Lower lobe of right lung (tissue), 2 donors: ENCODE measurements at regions not wholly inside any gene's neighbourhood (a gene's known extent, or its start where the extent isn't known, plus 50 kb on each side); places are given as distances from the start of the nearest gene placed in this dataset.

Experiments
- ATAC-seq, 2 donors: fragments of 200-7000 bp; cut with Tn5 transposase; one replicate each; pipeline ENCODE4 v1.9.1; 2020 to 2022; ENCODE audit warnings: mild to moderate bottlenecking in 2 of 2, moderate library complexity in 2 of 2
- DNase-seq: peaks from one replicate; pipeline ENCODE4 v3.0.0-alpha.2; 2020
- H3K27ac ChIP-seq: fragments of 200-600 bp; one replicate; pipeline ENCODE4 v1.8.0; 2022
- H3K27me3 ChIP-seq: fragments of 200-600 bp; one replicate; pipeline ENCODE4 v1.8.0; 2022; ENCODE audit warnings: low read depth
- H3K36me3 ChIP-seq: fragments of 200-600 bp; one replicate; pipeline ENCODE4 v1.8.0; 2022; ENCODE audit warnings: mild to moderate bottlenecking
- H3K4me1 ChIP-seq: fragments of 200-600 bp; one replicate; pipeline ENCODE4 v1.8.0; 2022
- H3K4me3 ChIP-seq: fragments of 200-600 bp; one replicate; pipeline ENCODE4 v1.8.0; 2022; ENCODE audit warnings: mild to moderate bottlenecking
- H3K9me3 ChIP-seq: fragments of 200-600 bp; one replicate; pipeline ENCODE4 v1.8.0; 2022
- intact Hi-C: fragments of 100-400 bp; cut with DNase I; formaldehyde crosslinking; loops from one replicate; pipeline ENCODE4 v1.11.0; 2022
- TF ChIP-seq, protein P1 (sequence below): fragments of 200-600 bp; IDR thresholded peaks from one replicate; pipeline ENCODE4 v1.8.0; 2022; ENCODE audit warnings: antibody characterized with exemption, mild to moderate bottlenecking
- donor health status: DM: no; HTN: yes; CAD: no; lungs with severe emphysema.

- no peaks in the 10 kb centered on the region for H3K36me3 ChIP-seq
- H3K27me3 ChIP-seq: no peaks in the 10 kb centered on the region
- no peak for ATAC-seq
- H3K27ac ChIP-seq: no peak overlapping the region
- no peak overlapping the region for H3K4me3 ChIP-seq
- H3K4me1 ChIP-seq: no peaks in the 10 kb centered on the region
- H3K9me3 ChIP-seq: no peaks in the 10 kb centered on the region
- no peak for DNase-seq
- TF ChIP-seq, protein P1, sequence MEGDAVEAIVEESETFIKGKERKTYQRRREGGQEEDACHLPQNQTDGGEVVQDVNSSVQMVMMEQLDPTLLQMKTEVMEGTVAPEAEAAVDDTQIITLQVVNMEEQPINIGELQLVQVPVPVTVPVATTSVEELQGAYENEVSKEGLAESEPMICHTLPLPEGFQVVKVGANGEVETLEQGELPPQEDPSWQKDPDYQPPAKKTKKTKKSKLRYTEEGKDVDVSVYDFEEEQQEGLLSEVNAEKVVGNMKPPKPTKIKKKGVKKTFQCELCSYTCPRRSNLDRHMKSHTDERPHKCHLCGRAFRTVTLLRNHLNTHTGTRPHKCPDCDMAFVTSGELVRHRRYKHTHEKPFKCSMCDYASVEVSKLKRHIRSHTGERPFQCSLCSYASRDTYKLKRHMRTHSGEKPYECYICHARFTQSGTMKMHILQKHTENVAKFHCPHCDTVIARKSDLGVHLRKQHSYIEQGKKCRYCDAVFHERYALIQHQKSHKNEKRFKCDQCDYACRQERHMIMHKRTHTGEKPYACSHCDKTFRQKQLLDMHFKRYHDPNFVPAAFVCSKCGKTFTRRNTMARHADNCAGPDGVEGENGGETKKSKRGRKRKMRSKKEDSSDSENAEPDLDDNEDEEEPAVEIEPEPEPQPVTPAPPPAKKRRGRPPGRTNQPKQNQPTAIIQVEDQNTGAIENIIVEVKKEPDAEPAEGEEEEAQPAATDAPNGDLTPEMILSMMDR: no peak
- intact Hi-C loops: no loop called here
Observed at GRCh38 chr9:26142201-26142600, 464.0 kb upstream of the TUSC1 start.

- no peaks in the 10 kb centered on the region for H3K27me3 ChIP-seq
- DNase-seq (no peak), ATAC-seq (no peak)
- intact Hi-C loops: no loop called here
- TF ChIP-seq, protein P1: no peak
- H3K36me3 ChIP-seq: no peaks in the 10 kb centered on the region
- H3K27ac ChIP-seq: no peak overlapping the region
- no peak overlapping the region for H3K4me3 ChIP-seq
- H3K9me3 ChIP-seq: no peaks in the 10 kb centered on the region
- no peaks in the 10 kb centered on the region for H3K4me1 ChIP-seq
Observed at GRCh38 chr9:26133537-26133936, 455.3 kb upstream of the TUSC1 start.

DNA sequence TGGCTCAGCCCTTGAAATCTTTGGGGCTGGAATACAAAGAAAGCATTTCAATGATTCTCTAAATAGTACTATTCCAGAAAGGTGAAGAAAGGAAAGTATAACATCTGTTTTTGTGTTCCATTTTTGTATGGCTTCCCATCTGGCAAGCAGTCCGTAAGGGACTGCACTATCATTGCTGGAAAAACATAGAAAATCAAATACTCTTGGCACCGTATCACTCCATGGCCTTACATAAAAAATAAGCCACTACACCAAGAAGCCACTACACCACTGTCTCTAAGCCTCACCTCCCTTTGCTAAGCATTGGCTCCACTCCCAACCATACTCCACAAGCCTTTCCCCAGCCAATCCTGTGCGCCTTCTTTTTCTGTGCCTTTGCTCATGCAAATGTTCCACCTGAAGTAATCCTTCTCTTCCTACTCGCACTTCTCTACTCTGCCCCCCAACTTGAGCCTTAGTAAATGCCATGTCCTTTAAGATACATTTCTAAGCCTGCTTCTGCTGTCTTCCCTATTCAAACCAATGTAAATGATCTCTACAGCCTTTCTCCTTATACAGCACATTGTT is 454.6 kb upstream of the TUSC1 start:
- H3K36me3 ChIP-seq: no peaks in the 10 kb centered on the region
- H3K4me3 ChIP-seq: no peak overlapping the region
- DNase-seq (no peak), ATAC-seq (no peak)
- intact Hi-C loops: no loop called here
- H3K27me3 ChIP-seq: no peaks in the 10 kb centered on the region
- no peaks in the 10 kb centered on the region for H3K9me3 ChIP-seq
- TF ChIP-seq, protein P1: no peak
- no peaks in the 10 kb centered on the region for H3K4me1 ChIP-seq
- no peak overlapping the region for H3K27ac ChIP-seq

DNA sequence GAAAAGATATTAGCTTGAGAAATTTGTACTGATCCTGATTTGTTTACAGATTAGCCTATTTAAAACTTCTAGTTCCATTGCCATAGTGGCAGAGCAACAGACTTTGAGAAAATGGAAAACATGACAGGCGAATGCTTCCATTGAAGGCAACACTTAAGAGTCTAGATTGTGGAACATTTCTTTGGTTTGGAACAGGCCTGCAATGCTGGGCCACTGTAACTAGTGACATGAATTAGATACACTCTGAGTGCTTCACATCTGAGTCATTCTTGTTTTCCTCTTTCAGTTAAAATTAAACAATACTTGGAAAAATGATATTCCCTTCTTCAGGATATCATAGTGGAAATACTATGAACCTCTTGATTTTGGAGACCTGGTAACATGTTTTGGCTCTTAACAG is 453.6 kb upstream of the TUSC1 start:
- no peak overlapping the region for H3K27ac ChIP-seq
- no peak for ATAC-seq
- intact Hi-C loops: no loop called here

GRCh38 chr9:26129217-26129616 is 451.0 kb upstream of the TUSC1 start:
- no peak for DNase-seq

More for the DNA sequence above, 453.6 kb upstream of the TUSC1 start:
- Histone ChIP-seq H3K4me1 (no peaks in the 10 kb centered on the region), H3K9me3 (no peaks in the 10 kb centered on the region), H3K36me3 (no peaks in the 10 kb centered on the region), H3K27me3 (no peaks in the 10 kb centered on the region), H3K4me3 (no peak overlapping the region)
- no peak for DNase-seq
- TF ChIP-seq, protein P1: no peak

More at GRCh38 chr9:26129217-26129616, 451.0 kb upstream of the TUSC1 start:
- Histone ChIP-seq H3K4me1 (no peaks in the 10 kb centered on the region), H3K36me3 (no peaks in the 10 kb centered on the region), H3K9me3 (no peaks in the 10 kb centered on the region), H3K27me3 (no peaks in the 10 kb centered on the region), H3K27ac (no peak overlapping the region), H3K4me3 (no peak overlapping the region)
- no peak for ATAC-seq
- TF ChIP-seq, protein P1: no peak
- intact Hi-C loops: no loop called here
